ENCODE measurements at regions not wholly inside any gene's neighbourhood (a gene's known extent, or its start where the extent isn't known, plus 50 kb on each side); places are given as distances from the start of the nearest gene placed in this dataset.

DNA sequence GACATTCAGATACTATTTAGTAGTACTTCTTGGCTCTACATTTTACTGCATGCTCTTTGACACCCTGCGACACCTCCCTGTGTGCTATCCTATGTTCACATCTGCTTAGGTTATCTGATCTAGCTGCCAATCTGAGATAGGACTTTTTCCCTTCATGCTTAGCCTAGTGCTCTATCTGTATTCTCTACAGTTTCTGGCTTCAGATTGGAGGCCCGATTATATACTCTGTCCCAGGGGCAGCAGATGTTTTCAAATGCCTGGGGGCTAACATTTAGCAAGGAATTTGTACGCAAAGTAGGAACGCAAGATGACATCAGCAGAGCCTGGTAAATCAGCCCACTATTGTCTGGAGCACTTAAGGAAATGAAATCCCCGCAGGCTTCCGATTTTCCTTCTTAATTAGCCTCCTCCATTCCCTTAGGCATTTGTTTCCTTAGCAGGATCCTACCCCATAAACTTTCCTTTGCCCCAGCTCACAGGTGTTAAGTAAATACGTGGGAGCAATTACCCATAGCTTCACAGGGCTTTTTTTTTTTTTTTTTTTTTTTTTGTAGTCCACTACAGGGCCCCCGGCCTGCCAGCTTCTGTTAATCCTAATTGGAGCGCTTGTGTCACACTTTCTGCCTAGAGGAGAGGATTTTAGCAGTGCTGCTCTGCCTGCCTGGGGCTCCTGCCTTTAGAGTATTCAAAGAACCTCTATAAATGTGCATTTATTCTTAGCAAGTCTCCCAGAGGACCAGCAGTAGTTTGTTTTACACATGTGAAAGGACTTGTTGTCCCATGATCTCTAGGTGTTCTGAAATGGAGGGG, 61.1 kb upstream of the LPAR1 start:
- no peak for TF ChIP-seq RXRA (IDR thresholded peaks at IDR 0.05)
- TF ChIP-seq JUND (IDR thresholded peaks at IDR 0.05), result no peak
- no peak for TF ChIP-seq YY1 (IDR thresholded peaks at IDR 0.05)
- TF ChIP-seq, protein P1, sequence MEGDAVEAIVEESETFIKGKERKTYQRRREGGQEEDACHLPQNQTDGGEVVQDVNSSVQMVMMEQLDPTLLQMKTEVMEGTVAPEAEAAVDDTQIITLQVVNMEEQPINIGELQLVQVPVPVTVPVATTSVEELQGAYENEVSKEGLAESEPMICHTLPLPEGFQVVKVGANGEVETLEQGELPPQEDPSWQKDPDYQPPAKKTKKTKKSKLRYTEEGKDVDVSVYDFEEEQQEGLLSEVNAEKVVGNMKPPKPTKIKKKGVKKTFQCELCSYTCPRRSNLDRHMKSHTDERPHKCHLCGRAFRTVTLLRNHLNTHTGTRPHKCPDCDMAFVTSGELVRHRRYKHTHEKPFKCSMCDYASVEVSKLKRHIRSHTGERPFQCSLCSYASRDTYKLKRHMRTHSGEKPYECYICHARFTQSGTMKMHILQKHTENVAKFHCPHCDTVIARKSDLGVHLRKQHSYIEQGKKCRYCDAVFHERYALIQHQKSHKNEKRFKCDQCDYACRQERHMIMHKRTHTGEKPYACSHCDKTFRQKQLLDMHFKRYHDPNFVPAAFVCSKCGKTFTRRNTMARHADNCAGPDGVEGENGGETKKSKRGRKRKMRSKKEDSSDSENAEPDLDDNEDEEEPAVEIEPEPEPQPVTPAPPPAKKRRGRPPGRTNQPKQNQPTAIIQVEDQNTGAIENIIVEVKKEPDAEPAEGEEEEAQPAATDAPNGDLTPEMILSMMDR (IDR thresholded peaks at IDR 0.05; ENCODE audit: low read depth, low read length, missing input control), result no peak
- no peak for TF ChIP-seq FOXA2 (IDR thresholded peaks at IDR 0.05)
- no peak for TF ChIP-seq SP1 (IDR thresholded peaks at IDR 0.05)

All from liver (tissue), 3 donors.